DMS 273 (cell line): ENCODE measurements at regions not wholly inside any gene's neighbourhood (a gene's known extent, or its start where the extent isn't known, plus 50 kb on each side); places are given as distances from the start of the nearest gene placed in this dataset.
A peak's percentile ranks its signal among the peaks of the same experiment; 100 is the strongest.

ENCODE experiments used
- DNase-seq: peaks from one replicate; lab custom pipeline; 2025; ENCODE audit not compliant: unreplicated experiment; lab: John Stamatoyannopoulos, UW

GRCh38 chr5:117058740-117059139 is 484.1 kb upstream of the SEMA6A start:
- DNase-seq = no peak

DNA sequence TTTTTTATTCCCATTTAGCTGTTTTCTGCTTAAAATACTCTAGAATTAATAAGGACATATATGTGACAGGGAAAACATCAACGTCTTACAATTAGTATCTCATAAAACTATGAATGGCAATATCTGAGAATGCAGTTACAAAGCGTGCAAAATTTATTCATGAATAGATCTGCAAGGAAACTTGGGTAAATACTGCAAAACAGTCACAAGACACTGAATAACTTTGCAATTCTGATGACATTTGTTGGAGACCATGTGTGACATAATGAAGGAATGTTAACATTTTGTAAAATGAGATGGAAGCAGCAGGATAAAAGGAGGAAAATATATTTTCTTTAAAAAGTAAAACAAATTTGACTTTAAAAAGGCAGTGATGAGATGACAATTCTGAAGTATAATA is 480.9 kb upstream of the SEMA6A start:
- DNase-seq = no peak

- DNase-seq = peak; percentile 91
These were observed 480.3 kb upstream of the SEMA6A start for GRCh38 chr5:117054911-117055310.

DNA sequence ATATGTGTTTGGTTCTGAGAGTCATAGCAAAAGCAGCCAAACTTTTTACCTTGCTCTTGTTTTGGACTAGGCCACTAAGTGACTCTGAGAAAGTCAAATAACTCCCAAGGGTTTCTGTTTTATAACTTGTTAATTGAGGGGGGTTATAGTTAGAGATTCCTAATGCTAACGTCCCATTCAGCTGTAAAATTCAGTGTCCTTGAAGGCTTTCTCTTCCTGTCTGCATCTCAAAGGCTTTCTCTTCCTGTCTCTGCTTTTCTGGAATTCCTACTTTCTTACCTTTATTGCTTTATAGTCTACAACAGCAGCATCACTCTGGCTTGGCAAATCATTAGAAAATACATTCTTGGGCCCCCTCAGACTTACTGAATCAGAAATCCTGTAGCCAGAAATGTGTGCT is 479.5 kb upstream of the SEMA6A start:
- DNase-seq = no peak

GRCh38 chr5:117041926-117042595 is 467.4 kb upstream of the SEMA6A start:
- DNase-seq = no peak

DNA sequence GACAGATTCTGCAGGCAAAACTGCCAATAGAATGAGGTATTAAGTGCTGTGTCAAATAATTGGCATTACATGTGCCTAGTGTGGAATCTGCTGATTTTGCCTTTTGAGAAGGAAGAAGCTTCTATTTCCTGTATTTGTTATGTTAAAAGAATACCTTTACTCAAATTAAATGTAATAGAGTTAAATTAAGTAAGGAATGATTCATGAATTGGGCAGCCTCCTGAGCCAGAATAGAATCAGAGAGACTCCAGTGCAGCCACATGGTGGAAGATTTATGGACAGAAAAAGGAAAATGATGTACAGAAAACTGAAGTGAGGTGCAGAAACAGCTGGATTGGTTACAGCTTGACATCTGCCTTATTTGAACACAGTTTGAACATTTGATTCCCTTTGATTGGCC is 464.4 kb upstream of the SEMA6A start:
- no peak for DNase-seq

DNA sequence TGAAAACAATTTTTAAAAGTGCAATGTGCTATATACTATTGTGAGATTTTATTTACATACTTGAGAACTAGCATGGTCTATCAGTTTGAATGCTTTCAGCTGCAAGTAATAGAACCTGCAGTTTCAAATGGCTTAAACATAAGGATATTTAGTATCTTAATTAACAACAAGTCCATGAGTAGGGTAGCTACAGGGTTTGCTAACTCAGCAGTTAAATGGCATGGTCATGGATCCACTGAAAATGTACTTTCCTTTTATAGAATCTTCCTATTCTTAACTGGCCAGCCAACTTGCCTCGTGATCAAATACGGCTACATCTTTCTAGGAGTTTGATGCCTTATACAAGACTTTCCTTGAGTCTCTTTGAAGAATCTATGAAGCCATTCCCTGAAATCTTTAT is 452.8 kb upstream of the SEMA6A start:
- DNase-seq = no peak

DNA sequence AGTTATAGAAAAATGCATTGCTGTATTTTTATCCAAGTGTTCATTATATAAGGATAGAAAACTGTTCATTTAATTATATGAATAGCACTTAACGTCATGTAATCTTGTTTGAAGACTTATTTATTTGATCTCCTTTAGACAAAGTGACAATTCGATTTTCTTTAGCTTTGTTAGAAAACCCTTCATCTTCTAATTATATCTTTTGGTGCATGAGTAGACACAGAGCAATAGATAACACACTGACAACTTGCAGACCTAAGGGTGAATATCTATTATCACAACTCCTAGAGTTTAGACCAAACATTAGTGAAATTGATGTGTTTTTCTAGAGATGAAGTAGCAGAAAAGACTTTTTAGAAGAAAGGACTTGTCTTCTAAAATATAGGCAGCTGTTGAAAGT is 446.4 kb upstream of the SEMA6A start:
- no peak for DNase-seq

GRCh38 chr5:117013280-117013877 is 438.8 kb upstream of the SEMA6A start:
- DNase-seq = no peak

GRCh38 chr5:117010574-117010973 is 436.0 kb upstream of the SEMA6A start:
- no peak for DNase-seq

- DNase-seq = no peak
These were observed 423.4 kb upstream of the SEMA6A start for GRCh38 chr5:116998024-116998423.

DNA sequence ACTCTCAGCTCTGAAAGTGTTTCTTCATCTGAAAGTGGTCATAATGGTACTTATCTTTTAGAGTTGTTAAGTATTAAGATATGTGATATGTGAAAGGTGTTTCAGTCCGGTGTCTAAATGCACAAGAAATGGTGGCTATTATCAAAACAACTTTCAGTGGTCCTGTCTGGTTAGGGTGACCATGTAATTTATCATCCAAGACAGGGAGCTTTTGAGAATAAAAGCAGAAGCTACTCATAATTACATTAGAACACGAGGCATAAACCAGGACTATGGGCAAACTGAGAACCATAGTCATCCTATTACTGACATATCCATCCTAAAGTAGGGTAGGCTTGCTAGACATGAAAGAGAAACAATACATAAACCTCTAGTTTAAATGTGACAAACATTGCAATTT is 418.1 kb upstream of the SEMA6A start:
- DNase-seq = no peak

- peak; percentile 45 for DNase-seq
These were observed 415.4 kb upstream of the SEMA6A start for GRCh38 chr5:116989995-116990394.

DNA sequence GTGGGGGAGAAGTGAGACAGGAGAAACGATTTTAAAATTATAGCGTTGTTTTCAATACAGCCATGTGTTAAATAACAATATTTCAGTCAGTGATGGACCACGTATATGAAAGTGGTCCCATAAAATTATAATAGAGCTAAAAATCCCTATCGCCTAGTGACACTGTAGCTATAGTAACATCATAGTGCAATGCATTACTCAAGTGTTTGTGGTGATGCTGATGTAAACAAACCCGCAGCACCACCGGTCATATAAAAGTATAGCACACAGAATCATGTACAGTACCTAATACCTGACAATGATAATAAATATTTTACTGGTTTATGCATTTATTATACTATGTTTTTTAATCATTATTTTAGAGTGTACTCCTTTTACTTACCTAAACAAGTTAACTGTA is 407.4 kb upstream of the SEMA6A start:
- DNase-seq = no peak

DNA sequence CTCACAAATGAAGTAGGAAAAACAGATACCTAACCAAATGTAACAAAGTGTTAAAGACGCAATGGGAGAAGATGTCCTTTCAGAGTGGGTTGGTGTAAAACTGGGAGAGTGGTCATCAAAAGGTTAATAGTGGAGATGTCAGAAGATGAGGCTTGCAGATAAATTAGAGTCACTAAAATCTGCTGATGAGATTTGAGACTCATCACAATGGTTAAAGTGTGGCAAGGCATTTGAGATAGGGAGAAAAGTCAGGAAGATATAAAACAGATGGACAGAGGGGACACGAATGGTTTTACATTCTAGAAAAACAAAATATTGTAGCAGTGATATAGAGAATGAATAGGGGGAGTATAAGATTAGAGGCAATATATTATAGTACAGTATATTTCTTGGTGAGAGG is 406.0 kb upstream of the SEMA6A start:
- no peak for DNase-seq

DNA sequence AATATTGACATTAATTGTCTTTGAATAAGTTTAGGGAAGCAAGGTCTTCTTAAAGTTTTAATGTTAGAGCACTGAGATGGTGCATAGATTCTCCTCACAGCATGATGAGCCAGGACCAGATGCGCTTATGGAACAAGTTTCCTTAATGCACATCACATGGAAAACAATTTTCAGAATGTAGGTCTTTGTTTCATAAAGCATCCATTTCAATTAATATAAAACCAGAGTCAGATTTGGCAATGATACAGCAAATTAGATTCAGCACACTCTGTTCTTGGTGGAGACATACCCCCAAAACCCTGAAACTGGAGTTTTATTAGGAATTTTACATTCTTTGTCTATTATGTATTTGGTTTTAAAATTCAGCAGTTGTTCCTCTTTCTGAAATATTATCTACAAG is 402.1 kb upstream of the SEMA6A start:
- no peak for DNase-seq

DNA sequence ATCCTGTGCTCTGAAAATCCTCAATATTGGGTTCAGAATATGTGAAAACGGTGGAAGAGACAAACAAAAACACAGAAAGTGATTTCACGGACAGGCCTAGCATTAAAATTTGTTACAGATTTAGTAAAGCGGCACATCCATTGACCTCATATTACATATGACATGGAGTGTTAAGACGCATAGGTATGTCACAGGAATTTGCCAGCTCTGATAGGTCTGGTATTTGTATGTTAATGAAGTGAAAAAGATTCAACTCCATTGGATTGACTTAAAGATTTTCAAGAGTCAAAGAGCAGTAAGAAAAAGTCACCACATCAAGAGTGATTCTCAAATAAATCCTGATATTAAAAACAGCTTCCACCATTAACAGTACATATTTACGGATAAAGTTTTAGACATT is 396.5 kb upstream of the SEMA6A start:
- no peak for DNase-seq

GRCh38 chr5:116970318-116970717 is 395.7 kb upstream of the SEMA6A start:
- peak; percentile 94 for DNase-seq

DNA sequence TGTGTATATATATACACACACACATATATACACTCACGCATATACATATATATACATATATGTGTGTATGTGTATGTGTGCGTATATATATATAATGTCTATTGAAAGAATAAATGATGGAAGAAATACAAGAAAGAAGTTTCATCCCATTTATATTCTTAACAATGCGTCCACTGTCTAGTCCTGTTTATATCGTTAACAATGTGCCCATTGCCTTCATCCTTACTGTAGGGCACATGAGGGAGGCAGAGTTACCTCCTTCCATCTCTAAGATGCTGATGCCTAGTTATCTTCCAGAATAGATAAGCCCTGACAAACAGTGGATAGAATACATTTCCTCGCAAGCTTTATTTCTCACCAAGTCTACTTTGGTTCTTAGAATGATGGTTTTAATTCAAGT is 389.8 kb upstream of the SEMA6A start:
- DNase-seq = no peak

DNA sequence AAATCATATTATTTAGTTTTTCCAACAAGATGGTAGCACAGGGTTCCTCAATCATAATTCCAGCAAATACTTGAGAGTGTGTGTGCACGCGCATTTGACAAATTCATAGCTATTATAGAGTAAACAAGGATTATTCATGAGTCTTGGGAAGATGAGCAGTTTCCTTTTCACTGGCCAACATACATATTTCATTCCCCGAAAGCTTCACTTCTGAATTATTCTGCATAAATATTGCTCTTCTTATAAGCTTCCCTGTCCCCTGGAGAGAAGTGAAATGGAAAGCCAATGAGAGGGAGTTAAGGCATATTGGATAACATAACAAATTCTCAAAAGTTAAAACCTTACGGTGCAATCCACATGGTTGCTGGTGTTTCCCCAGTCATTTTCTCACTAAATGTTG is 386.4 kb upstream of the SEMA6A start:
- DNase-seq = no peak

- no peak for DNase-seq
These were observed 385.2 kb upstream of the SEMA6A start for GRCh38 chr5:116959843-116960242.

DNA sequence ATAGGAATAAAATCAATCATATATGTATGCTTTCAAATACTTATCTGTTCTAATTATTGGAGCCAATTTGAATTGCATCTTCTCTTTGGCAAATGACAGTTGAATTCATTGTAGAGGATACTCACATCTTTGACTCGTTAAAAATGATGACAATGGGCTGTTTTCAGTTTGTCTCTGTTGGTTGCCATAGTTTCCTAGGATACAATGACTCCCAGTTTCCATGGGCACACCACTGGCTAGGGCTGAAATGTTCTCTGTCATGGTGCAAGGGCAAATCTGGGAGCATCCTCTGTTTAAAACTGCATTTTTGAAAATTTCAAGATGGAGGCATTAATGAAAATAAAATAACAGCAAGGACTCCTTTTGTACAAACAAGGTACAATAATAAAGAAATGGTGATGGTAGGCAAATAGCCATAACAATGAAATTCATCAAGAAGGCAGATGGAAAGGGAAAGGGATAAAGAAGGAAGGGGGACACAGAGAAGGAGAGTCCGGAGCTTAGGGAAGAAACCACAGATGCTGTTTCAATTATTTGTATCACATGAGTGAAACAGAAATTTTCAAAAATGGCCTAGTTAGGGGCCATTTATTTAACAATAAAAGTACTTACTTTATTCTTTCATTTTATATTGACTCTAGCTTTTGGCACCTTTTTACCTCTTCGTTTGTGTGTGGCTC is 378.8 kb upstream of the SEMA6A start:
- no peak for DNase-seq

GRCh38 chr5:116951219-116951618 is 376.6 kb upstream of the SEMA6A start:
- no peak for DNase-seq
